ENCODE measurements at regions not wholly inside any gene's neighbourhood (a gene's known extent, or its start where the extent isn't known, plus 50 kb on each side); places are given as distances from the start of the nearest gene placed in this dataset.

DNA sequence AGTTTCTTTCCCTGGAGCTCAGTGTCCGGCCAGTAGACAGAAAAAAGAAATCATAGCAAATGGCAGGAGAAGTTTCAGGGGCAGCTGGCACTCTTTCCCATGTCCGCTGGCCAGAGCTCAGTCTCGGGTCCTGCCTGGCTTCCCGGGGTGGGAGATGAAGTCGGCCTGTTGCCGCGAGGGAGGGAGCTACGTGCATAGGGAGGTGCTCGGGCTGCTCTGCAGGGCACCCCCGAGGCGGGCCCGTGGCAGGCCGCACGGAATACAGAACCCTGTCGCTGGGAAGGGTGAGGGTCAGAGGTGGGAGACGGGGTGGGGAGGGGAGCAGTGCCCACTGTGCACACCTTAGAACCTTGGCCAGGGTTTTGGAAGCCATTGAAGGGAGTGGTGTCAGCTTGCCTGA, 78.3 kb upstream of the FOXF1 start:
- no peak overlapping the region for H3K27ac ChIP-seq
- H3K9me3 ChIP-seq: no peaks in the 10 kb centered on the region
- no peaks in the 10 kb centered on the region for H3K27me3 ChIP-seq
- no peaks in the 10 kb centered on the region for H3K36me3 ChIP-seq
- TF ChIP-seq, protein P1, sequence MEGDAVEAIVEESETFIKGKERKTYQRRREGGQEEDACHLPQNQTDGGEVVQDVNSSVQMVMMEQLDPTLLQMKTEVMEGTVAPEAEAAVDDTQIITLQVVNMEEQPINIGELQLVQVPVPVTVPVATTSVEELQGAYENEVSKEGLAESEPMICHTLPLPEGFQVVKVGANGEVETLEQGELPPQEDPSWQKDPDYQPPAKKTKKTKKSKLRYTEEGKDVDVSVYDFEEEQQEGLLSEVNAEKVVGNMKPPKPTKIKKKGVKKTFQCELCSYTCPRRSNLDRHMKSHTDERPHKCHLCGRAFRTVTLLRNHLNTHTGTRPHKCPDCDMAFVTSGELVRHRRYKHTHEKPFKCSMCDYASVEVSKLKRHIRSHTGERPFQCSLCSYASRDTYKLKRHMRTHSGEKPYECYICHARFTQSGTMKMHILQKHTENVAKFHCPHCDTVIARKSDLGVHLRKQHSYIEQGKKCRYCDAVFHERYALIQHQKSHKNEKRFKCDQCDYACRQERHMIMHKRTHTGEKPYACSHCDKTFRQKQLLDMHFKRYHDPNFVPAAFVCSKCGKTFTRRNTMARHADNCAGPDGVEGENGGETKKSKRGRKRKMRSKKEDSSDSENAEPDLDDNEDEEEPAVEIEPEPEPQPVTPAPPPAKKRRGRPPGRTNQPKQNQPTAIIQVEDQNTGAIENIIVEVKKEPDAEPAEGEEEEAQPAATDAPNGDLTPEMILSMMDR (IDR thresholded peaks at IDR 0.05): no peak
- no peaks in the 10 kb centered on the region for H3K4me1 ChIP-seq (ENCODE audit: control insufficient read depth in 1 of 2, insufficient read depth in 1 of 2, low read depth in 1 of 2, low read length in 1 of 2)
- H3K4me3 ChIP-seq (ENCODE audit: low read depth in 1 of 2, low read length in 1 of 2): no peak overlapping the region

GRCh38 chr16:86432691-86433090, 77.6 kb upstream of the FOXF1 start:
- H3K4me1 ChIP-seq (ENCODE audit: control insufficient read depth in 1 of 2, insufficient read depth in 1 of 2, low read depth in 1 of 2, low read length in 1 of 2): no peaks in the 10 kb centered on the region
- TF ChIP-seq, protein P1 (IDR thresholded peaks at IDR 0.05): no peak
- no peaks in the 10 kb centered on the region for H3K9me3 ChIP-seq
- H3K4me3 ChIP-seq (ENCODE audit: low read depth in 1 of 2, low read length in 1 of 2): no peak overlapping the region
- no peaks in the 10 kb centered on the region for H3K36me3 ChIP-seq
- no peak overlapping the region for H3K27ac ChIP-seq
- no peaks in the 10 kb centered on the region for H3K27me3 ChIP-seq

GRCh38 chr16:86436466-86437185, 73.7 kb upstream of the FOXF1 start:
- TF ChIP-seq, protein P1 (IDR thresholded peaks at IDR 0.05): no peak
- H3K9me3 ChIP-seq: no peaks in the 10 kb centered on the region
- H3K27me3 ChIP-seq: no peaks in the 10 kb centered on the region
- no peak overlapping the region for H3K27ac ChIP-seq
- no peak overlapping the region for H3K4me3 ChIP-seq (ENCODE audit: low read depth in 1 of 2, low read length in 1 of 2)
- no peaks in the 10 kb centered on the region for H3K4me1 ChIP-seq (ENCODE audit: control insufficient read depth in 1 of 2, insufficient read depth in 1 of 2, low read depth in 1 of 2, low read length in 1 of 2)
- no peaks in the 10 kb centered on the region for H3K36me3 ChIP-seq

DNA sequence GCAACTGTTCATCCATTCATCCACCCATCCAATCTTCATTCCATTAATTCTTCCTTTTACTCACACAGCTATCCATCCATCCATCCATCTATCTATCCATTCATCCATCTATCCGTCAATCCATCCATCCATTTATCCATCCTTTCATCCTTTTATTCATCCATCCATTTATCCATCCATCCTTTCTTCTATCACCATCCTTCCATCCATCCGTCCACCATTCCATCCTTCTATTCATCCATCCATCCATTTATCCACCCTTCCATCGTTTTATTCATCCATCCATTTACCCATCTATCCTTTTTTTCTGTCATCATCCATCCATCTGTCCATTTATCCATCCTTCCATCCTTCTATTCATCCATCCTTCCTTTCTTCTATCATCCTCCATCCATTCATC, 73.0 kb upstream of the FOXF1 start:
- TF ChIP-seq, protein P1 (IDR thresholded peaks at IDR 0.05): no peak
- no peaks in the 10 kb centered on the region for H3K36me3 ChIP-seq

DNA sequence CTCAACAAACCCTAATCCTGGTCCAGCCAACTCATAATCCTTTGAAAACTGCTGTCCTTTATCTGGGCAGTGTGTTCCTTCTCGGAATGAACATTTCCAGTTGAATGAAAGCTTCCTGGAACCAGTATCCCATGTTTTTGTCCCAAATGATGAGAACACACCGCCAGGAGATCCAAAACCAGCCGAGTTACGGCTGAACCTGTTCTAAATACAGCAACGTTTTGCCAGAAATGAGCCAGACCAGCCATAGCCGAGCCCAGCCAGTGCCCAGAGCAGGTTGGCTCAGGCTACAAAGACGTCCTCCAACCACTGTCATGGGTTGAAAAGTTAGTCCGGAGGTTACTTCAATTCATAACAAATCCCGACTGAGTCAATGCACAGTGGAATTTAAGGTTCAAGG, 67.6 kb upstream of the FOXF1 start:
- Histone ChIP-seq H3K4me3 (ENCODE audit: low read depth in 1 of 2, low read length in 1 of 2) (no peak overlapping the region), H3K27me3 (peaks cover 33% of the 10 kb centered on the region)
- TF ChIP-seq, protein P1 (IDR thresholded peaks at IDR 0.05): no peak

More for the DNA sequence above, 73.0 kb upstream of the FOXF1 start:
- no peaks in the 10 kb centered on the region for H3K9me3 ChIP-seq
- peaks cover 2% of the 10 kb centered on the region for H3K27me3 ChIP-seq
- H3K27ac ChIP-seq: no peak overlapping the region
- H3K4me1 ChIP-seq (ENCODE audit: control insufficient read depth in 1 of 2, insufficient read depth in 1 of 2, low read depth in 1 of 2, low read length in 1 of 2): no peaks in the 10 kb centered on the region
- H3K4me3 ChIP-seq (ENCODE audit: low read depth in 1 of 2, low read length in 1 of 2): no peak overlapping the region

More for the DNA sequence above, 67.6 kb upstream of the FOXF1 start:
- no peak overlapping the region for H3K27ac ChIP-seq
- H3K4me1 ChIP-seq (ENCODE audit: control insufficient read depth in 1 of 2, insufficient read depth in 1 of 2, low read depth in 1 of 2, low read length in 1 of 2): no peaks in the 10 kb centered on the region
- H3K9me3 ChIP-seq: no peaks in the 10 kb centered on the region
- H3K36me3 ChIP-seq: no peaks in the 10 kb centered on the region

All from neutrophil (primary cell).